ENCODE measurements at regions not wholly inside any gene's neighbourhood (a gene's known extent, or its start where the extent isn't known, plus 50 kb on each side); places are given as distances from the start of the nearest gene placed in this dataset.

- Mint-ChIP-seq H3K9me3 (peaks cover 8% of the 10 kb centered on the region), H3K27ac (no peak overlapping the region), H3K27me3 (ENCODE audit: insufficient read depth) (peaks cover 6% of the 10 kb centered on the region), H3K4me1 (peaks cover 1% of the 10 kb centered on the region), H3K4me3 (no peak overlapping the region), H3K36me3 (ENCODE audit: low read depth) (no peaks in the 10 kb centered on the region)
- no peak overlapping the region for H3K4me3 ChIP-seq (ENCODE audit: low read length)
- peaks cover 4% of the 10 kb centered on the region for H3K9me3 ChIP-seq (ENCODE audit: control insufficient read depth, low read length)
- no peaks in the 10 kb centered on the region for H3K4me1 ChIP-seq (ENCODE audit: control insufficient read depth, insufficient read depth, low read length)
- no peak overlapping the region for H3K27ac ChIP-seq (ENCODE audit: low read depth, low read length)
- H3K27me3 ChIP-seq (ENCODE audit: control insufficient read depth, insufficient read depth, low read length, poor library complexity, severe bottlenecking) = no peaks in the 10 kb centered on the region
- no peak for TF ChIP-seq CTCF (conservative IDR thresholded peaks at IDR 0.05)
- no peaks in the 10 kb centered on the region for H3K36me3 ChIP-seq (ENCODE audit: control insufficient read depth, insufficient read depth, low read length)
- 92% methylated on average over 1 of the region's 1 CpG; no CpG with 5 or more reads in 1 of the 2 experiments for WGBS, 2 experiments (ENCODE audit: insufficient coverage in 1 of 2, insufficient read length in 1 of 2)
- DNase-seq = no peak
- H3K9ac ChIP-seq (ENCODE audit: extremely low read depth, low read length, poor library complexity, severe bottlenecking) = no peak overlapping the region
Observed at GRCh38 chr4:108320061-108320460, 151.3 kb upstream of the LEF1 start.

GRCh38 chr4:108317377-108317776 is 148.6 kb upstream of the LEF1 start:
- WGBS, 2 experiments (ENCODE audit: insufficient coverage in 1 of 2, insufficient read length in 1 of 2) = no CpG with 5 or more reads among the region's 1 CpG
- H3K4me3 Mint-ChIP-seq = no peak overlapping the region
- H3K27me3 ChIP-seq (ENCODE audit: control insufficient read depth, insufficient read depth, low read length, poor library complexity, severe bottlenecking) = no peaks in the 10 kb centered on the region
- no peaks in the 10 kb centered on the region for H3K4me1 ChIP-seq (ENCODE audit: control insufficient read depth, insufficient read depth, low read length)
- TF ChIP-seq CTCF (conservative IDR thresholded peaks at IDR 0.05) = no peak
- peaks cover 4% of the 10 kb centered on the region for H3K9me3 Mint-ChIP-seq
- no peak overlapping the region for H3K27ac Mint-ChIP-seq
- no peaks in the 10 kb centered on the region for H3K36me3 ChIP-seq (ENCODE audit: control insufficient read depth, insufficient read depth, low read length)
- H3K9me3 ChIP-seq (ENCODE audit: control insufficient read depth, low read length) = peaks cover 2% of the 10 kb centered on the region
- H3K27me3 Mint-ChIP-seq (ENCODE audit: insufficient read depth) = no peaks in the 10 kb centered on the region
- H3K4me3 ChIP-seq (ENCODE audit: low read length) = no peak overlapping the region
- no peak overlapping the region for H3K27ac ChIP-seq (ENCODE audit: low read depth, low read length)
- no peaks in the 10 kb centered on the region for H3K36me3 Mint-ChIP-seq (ENCODE audit: low read depth)
- H3K9ac ChIP-seq (ENCODE audit: extremely low read depth, low read length, poor library complexity, severe bottlenecking) = no peak overlapping the region
- peaks cover 3% of the 10 kb centered on the region for H3K4me1 Mint-ChIP-seq
- no peak for DNase-seq

GRCh38 chr4:108315694-108316093 is 147.0 kb upstream of the LEF1 start:
- WGBS, 2 experiments (ENCODE audit: insufficient coverage in 1 of 2, insufficient read length in 1 of 2) = 92 to 100% methylated on average over 2 to 3 of the region's 3 CpGs
- Histone ChIP-seq H3K4me1 (ENCODE audit: control insufficient read depth, insufficient read depth, low read length) (no peaks in the 10 kb centered on the region), H3K36me3 (ENCODE audit: control insufficient read depth, insufficient read depth, low read length) (no peaks in the 10 kb centered on the region), H3K27ac (ENCODE audit: low read depth, low read length) (no peak overlapping the region), H3K4me3 (ENCODE audit: low read length) (no peak overlapping the region), H3K27me3 (ENCODE audit: control insufficient read depth, insufficient read depth, low read length, poor library complexity, severe bottlenecking) (no peaks in the 10 kb centered on the region), H3K9ac (ENCODE audit: extremely low read depth, low read length, poor library complexity, severe bottlenecking) (no peak overlapping the region), H3K9me3 (ENCODE audit: control insufficient read depth, low read length) (no peaks in the 10 kb centered on the region)
- Mint-ChIP-seq H3K4me3 (no peak overlapping the region), H3K36me3 (ENCODE audit: low read depth) (no peaks in the 10 kb centered on the region), H3K27me3 (ENCODE audit: insufficient read depth) (no peaks in the 10 kb centered on the region), H3K9me3 (peaks cover 6% of the 10 kb centered on the region), H3K4me1 (peaks cover 3% of the 10 kb centered on the region), H3K27ac (no peak overlapping the region)
- DNase-seq = no peak
- TF ChIP-seq CTCF (conservative IDR thresholded peaks at IDR 0.05) = no peak

Measured in endodermal cell (in vitro differentiated cells).